AG09319 (cell line): ENCODE measurements at regions not wholly inside any gene's neighbourhood (a gene's known extent, or its start where the extent isn't known, plus 50 kb on each side); places are given as distances from the start of the nearest gene placed in this dataset.

Source experiments
- DNase-seq: peaks from one replicate; pipeline ENCODE4 v3.0.0-alpha.2; 2010; ENCODE audit warnings: low read depth; ENCODE audit errors: extremely low read depth
- CTCF ChIP-seq: IDR thresholded peaks from 2 replicates; pipeline ENCODE4 v1.5.1; 2011; ENCODE audit warnings: low read depth, mild to moderate bottlenecking, inconsistent platforms, low read length, moderate library complexity

GRCh38 chr20:22475662-22476061 lies 108.7 kb downstream of the FOXA2 start:
- TF ChIP-seq CTCF: no peak

GRCh38 chr20:22474224-22474623 lies 110.1 kb downstream of the FOXA2 start:
- no peak for DNase-seq
- no peak for TF ChIP-seq CTCF

More at GRCh38 chr20:22475662-22476061, 108.7 kb downstream of the FOXA2 start:
- no peak for DNase-seq

GRCh38 chr20:22473293-22473692 lies 111.1 kb downstream of the FOXA2 start:
- TF ChIP-seq CTCF: no peak
- DNase-seq: no peak

- TF ChIP-seq CTCF: no peak
- no peak for DNase-seq
Measured at GRCh38 chr20:22472447-22473100, 111.8 kb downstream of the FOXA2 start.

- TF ChIP-seq CTCF: no peak
- DNase-seq: no peak
Measured at GRCh38 chr20:22471156-22471836, 113.1 kb downstream of the FOXA2 start.

- TF ChIP-seq CTCF: no peak
- DNase-seq: no peak
Measured at GRCh38 chr20:22470620-22471026, 113.7 kb downstream of the FOXA2 start.

GRCh38 chr20:22466447-22467171 lies 117.8 kb downstream of the FOXA2 start:
- no peak for DNase-seq
- TF ChIP-seq CTCF: no peak
